HG03066 (cell line): ENCODE measurements at regions not wholly inside any gene's neighbourhood (a gene's known extent, or its start where the extent isn't known, plus 50 kb on each side); places are given as distances from the start of the nearest gene placed in this dataset.
"Not testable (repeated sequence)": the region's sequence is repeated elsewhere in the genome, so short reads cannot be mapped to it uniquely, and the experiment has no call there.

Experiments
- ATAC-seq: cut with Tn5 transposase; IDR thresholded peaks from one replicate; pipeline ENCODE4 v1.9.1; 2021; ENCODE audit warnings: low read depth; ENCODE audit not compliant: unreplicated experiment

DNA sequence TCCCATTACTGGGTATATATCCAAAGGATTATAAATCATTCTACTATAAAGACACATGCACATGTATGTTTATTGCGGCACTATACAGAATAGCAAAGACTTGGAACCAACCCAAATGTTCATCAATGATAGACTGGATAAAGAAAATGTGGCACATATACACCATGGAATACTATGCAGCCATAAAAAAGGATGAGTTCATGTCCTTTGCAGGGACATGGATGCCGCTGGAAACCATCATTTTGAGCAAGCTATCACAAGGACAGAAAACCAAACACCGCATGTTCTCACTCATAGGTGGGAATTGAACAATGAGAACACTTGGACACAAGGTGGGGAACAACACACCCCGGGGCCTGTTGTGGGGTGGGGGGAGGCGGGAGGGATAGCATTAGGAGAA is 57.0 kb upstream of the NEUROD1 start:
- not testable (repeated sequence) for ATAC-seq

DNA sequence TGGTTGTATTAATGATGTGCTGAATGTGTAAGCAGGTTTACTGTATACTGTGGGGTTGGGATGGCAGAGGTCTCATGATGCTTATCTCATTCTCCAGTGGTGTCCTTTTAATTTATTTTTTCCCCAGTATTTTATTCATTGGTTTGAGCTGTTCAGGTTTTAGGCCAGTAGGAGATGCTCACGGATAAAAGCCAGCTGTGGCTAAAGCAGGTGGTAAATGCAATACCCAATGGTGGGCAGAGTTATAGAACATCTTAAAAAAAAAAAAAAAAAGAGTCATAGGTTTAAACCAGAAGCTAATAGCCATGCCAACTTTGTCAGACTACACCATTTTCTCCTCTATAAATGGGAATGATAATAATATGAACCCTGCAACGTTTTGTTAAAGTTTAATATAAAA is 57.8 kb upstream of the NEUROD1 start:
- no peak for ATAC-seq

DNA sequence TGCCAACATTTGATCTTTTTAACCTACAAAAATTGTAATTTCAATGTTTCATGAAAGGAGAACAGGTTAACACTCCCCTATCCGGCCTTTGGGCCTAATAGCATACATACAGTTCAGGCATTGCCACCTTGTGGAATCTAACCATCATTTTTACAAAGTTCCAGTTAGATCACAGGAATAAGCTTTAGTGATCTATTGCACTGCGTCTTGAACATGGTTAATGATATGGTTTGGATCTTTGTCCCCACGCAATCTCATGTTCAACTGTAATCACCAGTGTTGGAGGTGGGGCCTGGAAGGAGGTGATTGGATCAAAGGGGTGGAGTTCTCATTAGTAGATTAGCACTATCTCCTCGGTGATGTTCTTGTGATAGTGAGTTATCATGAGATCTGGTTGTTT is 58.2 kb upstream of the NEUROD1 start:
- no peak for ATAC-seq

DNA sequence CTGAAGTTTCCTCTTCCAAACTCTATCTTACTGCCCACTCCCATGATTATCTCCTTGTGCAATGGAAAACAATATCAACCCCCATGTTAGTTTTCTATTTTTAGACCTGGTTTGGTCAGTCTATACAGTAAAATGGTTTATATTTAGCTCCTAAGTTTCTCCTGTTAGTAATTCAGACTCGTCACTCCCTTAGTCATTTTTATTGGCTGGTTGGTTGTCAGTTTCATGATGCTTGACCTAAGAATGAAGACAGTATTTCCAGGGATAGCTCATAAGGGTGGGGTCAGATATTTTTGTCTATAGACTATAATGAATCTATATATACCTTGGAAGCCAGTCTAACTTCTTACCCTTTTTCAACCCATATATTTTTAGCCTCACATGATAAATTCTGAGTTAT is 61.4 kb upstream of the NEUROD1 start:
- no peak for ATAC-seq

DNA sequence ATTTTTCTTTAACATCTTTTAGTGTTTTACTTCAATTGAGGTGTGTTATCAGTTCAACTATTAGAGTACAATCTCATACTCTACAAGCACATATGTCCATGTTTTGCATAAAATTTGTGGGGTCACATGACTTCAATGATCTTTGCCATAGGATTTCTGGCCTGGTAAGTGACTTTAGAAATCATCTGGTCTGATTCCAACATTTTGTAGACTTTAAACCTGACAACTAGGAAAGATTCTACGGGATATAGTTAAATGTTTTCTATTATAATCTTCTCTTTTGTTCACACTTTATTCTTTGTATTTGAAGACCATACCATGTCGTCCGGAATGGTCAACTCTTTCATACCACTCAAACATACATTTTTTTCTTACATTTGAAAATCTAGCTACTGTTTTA is 62.0 kb upstream of the NEUROD1 start:
- no peak for ATAC-seq

DNA sequence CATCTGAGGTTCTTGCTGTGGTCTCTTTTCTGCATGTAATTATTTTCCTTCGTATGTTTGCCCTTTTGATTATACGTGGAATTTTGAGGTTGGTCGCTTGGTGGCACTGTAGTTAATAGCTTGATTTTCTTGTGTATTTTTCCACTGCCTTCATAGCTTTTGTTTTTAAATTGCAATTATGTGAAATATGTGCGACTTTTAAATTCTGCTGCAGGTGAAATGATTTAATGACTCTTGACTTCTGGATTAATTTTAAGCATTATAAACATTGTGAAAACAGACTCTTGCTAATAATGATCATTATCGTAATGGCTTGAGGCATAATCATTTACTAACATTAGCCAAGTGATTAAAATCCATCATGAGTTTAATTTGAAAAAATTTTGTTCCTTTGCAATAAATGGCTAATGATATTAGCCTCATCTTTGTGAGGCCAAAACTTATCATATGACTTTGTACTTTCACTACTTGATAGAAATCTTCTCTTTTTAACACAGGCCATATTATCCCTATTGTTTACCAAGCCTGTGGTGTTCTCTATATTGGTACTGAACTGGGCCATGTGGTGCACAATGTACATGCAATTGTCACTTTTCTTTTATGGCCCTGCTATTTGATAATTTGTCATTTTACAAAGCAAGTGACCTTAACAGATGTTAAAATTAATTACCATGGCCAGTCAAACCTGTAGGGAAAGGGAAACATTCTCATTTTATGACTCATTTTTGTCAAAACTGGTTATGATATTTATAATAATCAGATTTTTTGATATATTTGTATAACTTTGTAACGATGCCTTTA is 62.8 kb upstream of the NEUROD1 start:
- no peak for ATAC-seq

DNA sequence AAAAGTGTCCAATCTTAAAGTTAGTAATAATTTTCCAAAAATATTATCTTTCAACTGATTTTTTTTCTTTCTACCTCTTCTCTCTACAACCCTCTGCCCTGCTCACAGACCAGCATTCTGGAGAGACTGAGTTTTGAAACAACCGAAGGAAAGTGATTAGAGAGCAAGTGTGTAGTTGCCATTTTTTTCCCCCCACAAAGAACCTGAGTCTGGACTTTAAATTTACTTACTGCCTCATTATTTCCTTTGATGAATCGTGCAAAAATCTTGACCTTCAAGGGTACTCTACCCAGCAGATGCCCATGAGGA is 63.4 kb upstream of the NEUROD1 start:
- ATAC-seq: no peak

DNA sequence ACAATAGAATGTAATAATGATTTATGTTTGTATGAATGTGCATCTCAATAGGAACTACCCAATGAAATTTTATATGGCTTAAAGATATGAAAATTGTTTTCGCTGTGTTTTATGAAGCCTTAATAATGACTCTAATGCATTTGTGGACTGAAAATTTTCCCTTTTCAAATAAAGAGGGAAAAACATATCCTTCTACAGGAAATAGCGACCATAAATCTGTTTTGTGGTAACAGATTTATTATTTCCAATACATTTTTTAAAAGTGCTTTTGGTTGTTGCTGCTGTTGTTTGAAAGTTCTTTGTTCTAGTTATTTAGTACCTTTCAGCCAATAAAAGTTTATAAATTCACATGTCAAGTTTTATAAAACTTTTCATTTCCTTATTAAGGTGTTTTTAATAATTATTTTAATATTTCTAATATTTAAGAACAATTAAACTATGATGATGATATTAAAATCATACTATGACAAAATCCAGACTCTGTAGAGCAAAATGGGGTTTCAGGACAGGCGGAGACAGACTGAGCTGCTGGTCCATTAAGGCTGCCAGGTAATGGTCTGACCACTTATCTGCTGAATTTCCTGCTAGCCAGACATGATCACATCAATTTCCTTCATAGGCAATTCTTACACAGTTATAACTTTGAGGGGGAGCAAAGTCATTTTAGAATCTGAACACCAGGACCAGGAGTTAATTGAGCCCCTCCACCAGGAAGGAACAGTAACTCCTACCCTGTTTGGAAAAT is 65.7 kb upstream of the NEUROD1 start:
- ATAC-seq: no peak

DNA sequence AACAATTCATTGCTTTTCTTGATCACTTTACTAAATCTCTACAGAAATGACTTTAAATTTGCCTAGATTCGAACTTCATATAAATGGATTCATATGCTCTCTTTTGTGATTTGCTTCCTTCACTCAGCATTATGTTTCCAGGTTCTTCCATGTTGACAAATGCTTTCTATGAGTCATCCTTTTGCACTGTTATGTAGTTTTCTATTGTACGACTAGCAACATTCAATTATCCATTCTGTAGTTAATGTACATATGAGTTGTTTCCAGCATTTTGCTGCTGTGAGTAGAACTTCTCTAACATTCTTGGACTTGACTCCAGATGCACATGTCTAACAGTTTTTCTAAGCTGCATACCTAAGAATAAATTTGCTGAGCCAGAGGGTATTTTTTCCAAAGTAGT is 66.5 kb upstream of the NEUROD1 start:
- ATAC-seq: no peak

DNA sequence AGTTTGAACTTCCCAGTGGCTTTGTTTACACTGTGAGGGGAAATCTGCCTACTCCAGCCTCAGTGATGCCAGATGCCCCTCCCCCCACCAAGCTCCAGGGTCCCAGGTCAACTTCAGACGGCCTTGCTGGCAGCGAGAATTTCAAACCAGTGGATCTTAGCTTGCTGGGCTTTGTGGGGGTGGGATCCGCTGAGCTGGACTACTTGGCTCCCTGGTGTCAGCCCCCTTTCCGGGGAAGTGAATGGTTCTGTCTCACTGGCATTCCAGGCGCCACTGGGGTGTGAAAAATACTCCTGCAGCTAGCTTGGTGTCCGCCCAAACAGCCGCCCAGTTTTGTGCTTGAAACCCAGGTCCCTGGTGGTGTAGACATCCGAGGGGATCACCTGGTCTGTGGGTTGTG is 70.0 kb upstream of the NEUROD1 start:
- ATAC-seq: no peak

DNA sequence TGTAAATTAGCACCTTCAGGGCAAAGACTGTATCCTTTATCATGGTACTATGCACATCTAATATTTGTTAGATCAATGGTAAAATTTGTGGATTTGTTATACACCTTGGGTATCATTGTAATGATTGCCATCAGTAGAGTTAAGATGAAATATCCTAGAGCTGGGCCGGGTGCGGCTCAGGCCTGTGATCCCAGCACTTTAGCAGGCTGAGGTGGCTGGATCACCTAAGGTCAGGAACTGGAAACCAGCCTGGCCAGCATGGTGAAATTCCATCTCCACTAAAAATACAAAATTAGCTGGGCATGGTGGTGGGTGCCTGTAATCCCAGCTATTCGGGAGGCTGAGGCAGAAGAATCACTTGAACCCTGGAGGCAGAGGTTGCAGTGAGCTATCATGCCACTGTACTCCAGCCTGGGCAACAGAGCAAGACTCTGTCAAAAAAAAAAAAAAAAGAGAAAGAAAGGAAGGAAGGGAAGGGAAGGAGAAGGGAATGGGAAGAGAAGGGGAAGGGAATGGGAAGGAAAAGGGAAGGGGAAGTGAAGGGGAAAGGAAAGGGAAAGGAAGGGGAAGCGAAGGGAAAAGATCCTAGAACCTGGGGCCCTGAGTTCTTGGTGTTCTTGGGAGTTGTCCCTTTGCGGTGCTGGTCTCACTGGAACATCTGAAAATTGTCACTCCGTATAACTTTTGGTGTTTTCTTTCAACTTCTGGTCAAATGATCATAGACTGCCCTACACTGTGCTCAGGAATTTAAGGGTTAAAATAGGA is 71.1 kb upstream of the NEUROD1 start:
- no peak for ATAC-seq

DNA sequence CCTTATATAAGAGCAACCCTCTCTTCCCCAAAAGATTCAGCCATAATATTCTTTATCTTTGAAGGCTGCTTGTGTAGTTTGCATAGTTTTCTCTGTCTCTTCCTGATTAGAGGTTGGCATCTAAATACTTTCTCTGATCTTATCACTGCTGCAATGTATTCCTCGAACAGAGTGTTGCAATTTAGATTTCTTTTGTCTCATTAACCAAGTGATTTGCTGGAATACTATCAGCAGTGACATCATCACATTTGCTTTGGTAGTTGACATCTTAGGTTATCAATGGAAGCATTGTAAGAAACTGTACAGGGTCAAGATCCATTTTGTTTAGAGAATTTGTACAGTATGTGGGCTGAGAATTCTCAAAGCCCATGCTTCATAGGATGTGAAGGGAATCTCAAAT is 72.0 kb upstream of the NEUROD1 start:
- ATAC-seq: no peak

DNA sequence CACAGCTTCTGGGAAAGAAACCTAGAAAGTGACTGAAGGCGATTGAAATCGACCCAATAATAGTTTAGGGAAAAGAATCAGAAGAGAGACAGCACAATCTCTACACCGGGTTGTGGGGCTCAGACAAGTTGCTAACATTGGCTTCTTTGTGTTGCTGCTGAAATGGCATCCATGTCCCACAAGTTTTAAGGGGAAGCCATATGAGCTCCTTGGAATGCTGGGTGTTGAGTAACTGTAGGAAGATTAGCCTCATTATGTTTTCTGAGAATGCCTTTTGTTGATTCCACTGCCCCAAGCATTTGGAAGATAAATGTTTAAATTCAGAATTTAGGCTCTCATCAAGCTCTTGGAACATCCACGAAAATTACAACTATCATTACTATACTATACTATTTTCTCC is 73.4 kb upstream of the NEUROD1 start:
- no peak for ATAC-seq

DNA sequence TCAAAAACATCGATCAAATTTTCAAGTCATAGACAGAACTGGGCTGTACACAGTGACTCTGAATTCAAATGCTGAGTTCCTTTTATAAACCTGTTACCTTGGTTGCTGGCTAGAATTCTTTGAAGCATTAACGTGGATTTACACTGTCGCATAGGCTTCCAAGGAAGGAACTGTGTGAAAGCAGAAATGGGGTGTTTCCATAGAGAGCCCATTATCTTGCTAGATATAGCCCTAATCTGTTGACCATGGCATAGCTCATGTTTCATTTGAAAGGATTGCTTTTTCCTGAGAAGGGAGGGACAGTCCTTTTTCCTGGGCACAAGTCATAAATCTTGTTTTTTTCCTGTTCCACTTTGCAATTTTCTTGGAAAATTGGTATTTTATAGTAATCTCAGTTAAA is 73.8 kb upstream of the NEUROD1 start:
- ATAC-seq: no peak

DNA sequence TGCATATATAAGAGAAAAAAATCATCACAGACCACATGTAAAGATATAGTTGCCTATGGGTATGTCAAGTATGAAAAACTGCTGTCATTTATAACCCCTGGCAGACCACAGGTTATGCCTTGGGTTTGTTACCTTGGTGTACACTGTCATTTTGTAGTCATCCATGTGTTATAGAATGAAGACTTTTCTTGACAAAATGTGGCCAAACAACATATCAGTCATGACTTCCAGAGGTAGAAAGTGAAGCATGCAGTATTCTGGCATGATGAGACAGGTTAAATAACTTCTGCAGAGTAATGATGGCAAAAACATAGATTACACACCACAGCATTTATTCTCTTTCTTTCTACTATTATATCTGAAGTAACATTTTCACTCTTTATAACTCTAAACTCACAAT is 74.9 kb upstream of the NEUROD1 start:
- ATAC-seq: no peak

DNA sequence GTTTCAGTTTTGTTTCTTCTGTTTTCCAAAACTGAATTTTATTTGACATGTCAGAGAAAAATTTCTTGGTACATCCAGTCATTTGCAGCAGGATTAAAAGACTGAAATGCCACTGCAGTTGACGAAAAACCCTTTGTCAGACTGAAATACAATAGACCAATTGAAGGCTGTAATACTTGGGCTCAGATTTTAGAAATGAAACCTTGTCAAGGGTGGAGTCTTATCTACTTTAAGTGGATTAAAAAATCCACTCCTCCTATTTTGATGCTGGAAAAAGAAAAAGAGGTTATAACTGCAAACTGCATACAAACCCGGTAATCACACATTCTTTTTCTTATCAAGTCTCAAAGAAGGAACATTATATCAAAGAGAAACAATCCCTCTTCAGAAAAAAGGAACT is 80.2 kb upstream of the NEUROD1 start:
- ATAC-seq: no peak

DNA sequence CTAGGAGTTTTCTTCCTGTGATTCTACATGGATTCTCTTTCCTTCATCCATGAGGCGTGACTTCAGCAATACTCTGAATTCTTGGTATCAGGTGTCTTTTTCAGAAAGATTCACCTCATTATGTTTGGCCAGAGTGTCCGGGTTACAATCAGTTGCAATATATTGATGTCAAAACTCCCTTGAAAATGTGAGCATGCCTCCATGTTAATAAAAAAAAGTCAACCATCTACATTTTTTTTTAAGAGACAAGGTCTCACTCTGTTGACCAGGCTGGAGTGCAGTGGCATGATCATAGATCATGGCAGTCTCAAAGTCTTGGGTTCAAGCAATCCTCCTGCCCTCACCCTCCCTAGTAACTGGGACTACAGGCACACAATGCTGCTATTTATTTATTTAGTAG is 80.9 kb upstream of the NEUROD1 start:
- no peak for ATAC-seq

DNA sequence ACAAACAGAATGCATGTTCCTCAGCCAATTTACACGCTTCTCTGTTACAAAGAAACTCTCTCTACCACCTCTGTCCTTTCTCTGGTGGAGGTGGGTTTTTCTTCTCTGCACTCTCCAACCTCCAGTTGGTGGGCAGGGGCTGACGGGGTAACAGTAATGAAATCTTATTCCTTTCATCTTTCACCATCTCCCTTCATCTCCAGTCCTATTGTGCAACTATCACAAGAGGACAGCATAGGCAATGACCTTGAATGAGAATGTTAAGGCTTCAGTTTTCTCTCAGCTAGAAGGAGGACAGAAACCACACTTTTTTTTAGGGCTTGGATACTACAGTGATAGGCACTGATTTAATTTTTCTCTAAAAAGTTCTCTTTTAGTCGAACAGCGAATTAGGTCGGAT is 81.7 kb upstream of the NEUROD1 start:
- ATAC-seq: no peak

DNA sequence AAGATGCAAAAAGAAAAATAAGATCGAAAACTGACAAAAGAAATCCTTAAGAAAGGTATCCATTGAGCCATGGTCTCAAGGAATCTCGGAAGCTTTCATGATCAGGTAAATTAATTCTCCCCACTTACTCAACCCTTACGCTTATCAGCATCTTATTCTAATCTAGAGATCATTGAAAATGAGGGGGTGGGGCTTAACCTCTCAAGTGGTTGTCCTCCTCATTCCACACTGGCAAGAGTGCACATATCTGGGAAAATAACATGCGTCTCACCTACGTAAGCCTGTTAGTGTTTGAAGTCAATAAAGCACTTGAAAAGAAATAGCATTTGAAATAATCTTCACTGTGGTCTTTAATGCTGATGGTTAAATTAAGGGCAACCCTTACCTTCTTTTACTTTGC is 82.5 kb upstream of the NEUROD1 start:
- no peak for ATAC-seq

DNA sequence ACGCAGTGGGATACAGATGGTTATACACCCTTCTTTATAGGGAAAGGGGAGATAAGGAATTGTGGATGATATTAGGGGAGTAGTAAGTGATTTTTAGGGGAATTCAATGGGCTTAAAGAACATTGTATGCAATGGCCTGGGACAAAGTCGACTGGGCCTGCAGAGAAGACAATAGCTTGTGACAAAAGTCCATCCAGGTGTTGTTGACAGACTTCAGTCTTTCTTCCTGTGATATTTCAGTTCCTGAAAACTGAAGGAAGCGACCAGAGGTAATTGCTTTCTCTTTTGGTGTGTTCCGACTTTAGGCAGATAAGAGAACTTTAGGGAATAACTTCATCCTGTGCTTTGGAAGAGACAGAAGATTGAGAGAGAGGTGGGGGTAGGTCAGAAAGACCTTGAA is 83.1 kb upstream of the NEUROD1 start:
- no peak for ATAC-seq

DNA sequence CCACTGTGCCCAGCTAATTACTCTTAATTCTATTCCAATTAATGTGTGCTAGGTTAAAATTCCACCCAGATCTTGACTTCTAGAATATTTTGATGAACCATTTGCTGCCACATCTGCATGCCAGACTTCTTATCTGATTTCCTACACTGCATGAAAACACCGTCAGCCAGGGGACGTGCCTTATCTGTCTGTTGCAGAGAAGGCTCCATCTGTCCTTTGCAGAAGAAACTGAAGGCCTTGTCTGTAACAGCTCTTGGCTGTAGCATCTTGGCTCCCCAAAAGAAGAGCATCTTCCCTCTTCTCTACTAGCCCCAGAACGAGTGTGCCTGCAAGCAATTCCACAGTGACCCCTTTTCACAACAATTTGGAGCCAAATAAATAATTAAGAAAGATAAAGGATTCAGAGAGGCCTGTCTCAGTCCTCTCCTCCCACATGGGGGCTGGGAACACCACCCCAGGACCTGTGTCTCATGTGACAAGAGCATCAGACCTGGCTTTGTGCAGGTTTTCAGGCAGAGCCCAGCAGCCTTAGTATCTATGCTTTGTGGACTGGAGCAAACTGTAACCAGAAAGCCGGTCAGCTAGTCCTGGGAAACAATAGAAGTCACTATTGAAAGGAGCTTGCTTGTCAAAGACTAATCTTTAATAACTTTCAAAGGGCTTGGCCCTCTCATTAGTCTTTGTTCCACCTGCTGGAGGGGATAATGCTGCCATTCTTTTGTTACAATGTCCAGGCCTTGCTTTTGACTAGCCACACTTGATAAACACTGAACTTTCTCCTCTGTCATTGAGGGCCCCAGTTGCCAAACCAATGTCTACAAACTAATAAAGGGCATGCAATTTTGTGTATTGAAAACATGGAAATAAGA is 84.0 kb upstream of the NEUROD1 start:
- no peak for ATAC-seq
